H9 (cell line): ENCODE measurements at regions not wholly inside any gene's neighbourhood (a gene's known extent, or its start where the extent isn't known, plus 50 kb on each side); places are given as distances from the start of the nearest gene placed in this dataset.

Source experiments
- DNase-seq: peaks from one replicate; pipeline ENCODE4 v3.0.0-alpha.2; 2017
- H2AFZ ChIP-seq: one replicate; pipeline ENCODE4 v1.6.1; 2013; ENCODE audit warnings: mild to moderate bottlenecking, low read length, control low read depth, moderate library complexity
- H2AK5ac ChIP-seq: 2 replicates; pipeline ENCODE4 v1.6.1; 2013; ENCODE audit warnings: low read length, control low read depth, mixed read lengths; ENCODE audit not compliant: insufficient read length
- H2BK120ac ChIP-seq: one replicate; pipeline ENCODE4 v1.6.1; 2013; ENCODE audit warnings: low read depth, mild to moderate bottlenecking, low read length, control low read depth, inconsistent platforms; ENCODE audit not compliant: poor library complexity, severe bottlenecking
- H2BK12ac ChIP-seq: 2 replicates; pipeline ENCODE4 v1.6.1; 2013; ENCODE audit warnings: low read length, control low read depth, mixed read lengths, low read depth; ENCODE audit not compliant: insufficient read length
- H2BK15ac ChIP-seq: 2 replicates; pipeline ENCODE4 v1.6.1; 2013; ENCODE audit warnings: low read depth, low read length, control low read depth
- H2BK20ac ChIP-seq: one replicate; pipeline ENCODE4 v1.6.1; 2013; ENCODE audit warnings: low read depth, mild to moderate bottlenecking, low read length, control low read depth, inconsistent platforms; ENCODE audit not compliant: poor library complexity, severe bottlenecking
- H2BK5ac ChIP-seq: 2 replicates; pipeline ENCODE4 v1.6.1; 2013; ENCODE audit warnings: low read length, control low read depth, mixed read lengths; ENCODE audit not compliant: insufficient read length
- H3K14ac ChIP-seq: 2 replicates; pipeline ENCODE4 v1.6.1; 2013; ENCODE audit warnings: low read length, control low read depth; ENCODE audit not compliant: insufficient read depth
- H3K18ac ChIP-seq: 2 replicates; pipeline ENCODE4 v1.6.1; 2013; ENCODE audit warnings: low read depth, mild to moderate bottlenecking, mixed read lengths, low read length, control low read depth; ENCODE audit not compliant: insufficient read length
- H3K23ac ChIP-seq: 2 replicates; pipeline ENCODE4 v1.6.1; 2013; ENCODE audit warnings: low read length, control low read depth, mixed read lengths, low read depth; ENCODE audit not compliant: insufficient read length
- H3K23me2 ChIP-seq: 2 replicates; pipeline ENCODE4 v1.6.1; 2013; ENCODE audit warnings: low read depth, mild to moderate bottlenecking, mixed read lengths, low read length, control low read depth; ENCODE audit not compliant: insufficient read length, poor library complexity, severe bottlenecking
- H3K27ac ChIP-seq: 2 replicates; pipeline ENCODE4 v1.5.1; 2013; ENCODE audit warnings: low read length, control low read depth, mixed read lengths, low read depth; ENCODE audit not compliant: insufficient read length
- H3K27me3 ChIP-seq: 2 replicates; pipeline ENCODE4 v1.6.1; 2013; ENCODE audit warnings: low read length, control low read depth, inconsistent platforms; ENCODE audit not compliant: insufficient read depth
- H3K4ac ChIP-seq: 2 replicates; pipeline ENCODE4 v1.6.1; 2013; ENCODE audit warnings: low read depth, mild to moderate bottlenecking, control low read depth, inconsistent platforms, low read length, moderate library complexity
- H3K4me1 ChIP-seq: 2 replicates; pipeline ENCODE4 v1.6.1; 2013; ENCODE audit warnings: low read length, control low read depth, inconsistent platforms; ENCODE audit not compliant: insufficient read depth
- H3K4me2 ChIP-seq: 2 replicates; pipeline ENCODE4 v1.6.1; 2013; ENCODE audit warnings: low read length, control low read depth, mixed read lengths; ENCODE audit not compliant: insufficient read length, insufficient read depth
- H3K56ac ChIP-seq: 2 replicates; pipeline ENCODE4 v1.6.1; 2013; ENCODE audit warnings: low read depth, mild to moderate bottlenecking, mixed read lengths, low read length, control low read depth; ENCODE audit not compliant: insufficient read length
- H3K79me1 ChIP-seq: 2 replicates; pipeline ENCODE4 v1.6.1; 2013; ENCODE audit warnings: low read depth, mild to moderate bottlenecking, moderate library complexity, low read length, control low read depth, inconsistent platforms; ENCODE audit not compliant: insufficient read depth, poor library complexity, severe bottlenecking
- H3K79me2 ChIP-seq: 2 replicates; pipeline ENCODE4 v1.6.1; 2013; ENCODE audit warnings: low read length, control low read depth, inconsistent platforms; ENCODE audit not compliant: insufficient read depth
- H3K9ac ChIP-seq: 2 replicates; pipeline ENCODE4 v1.6.1; 2013; ENCODE audit warnings: low read length, control low read depth, mixed read lengths; ENCODE audit not compliant: insufficient read length; ENCODE audit errors: extremely low read depth
- H3K9me3 ChIP-seq: one replicate; pipeline ENCODE4 v1.6.1; 2013; ENCODE audit warnings: low read depth, low read length, inconsistent platforms; ENCODE audit not compliant: control insufficient read depth
- H3T11ph ChIP-seq: one replicate; pipeline ENCODE4 v1.6.1; 2013; ENCODE audit warnings: mild to moderate bottlenecking, low read length, control low read depth, inconsistent platforms
- H4K20me1 ChIP-seq: one replicate; pipeline ENCODE4 v1.6.1; 2013; ENCODE audit not compliant: control insufficient read depth, insufficient read length, insufficient read depth
- H4K5ac ChIP-seq: 2 replicates; pipeline ENCODE4 v1.6.1; 2013; ENCODE audit warnings: low read depth, mild to moderate bottlenecking, mixed read lengths, low read length, control low read depth; ENCODE audit not compliant: insufficient read length
- H4K8ac ChIP-seq: replicated peaks from 2 replicates; pipeline ENCODE4 v1.6.1; 2013; ENCODE audit warnings: low read length, control low read depth, mixed read lengths, low read depth; ENCODE audit not compliant: insufficient read length
- H4K91ac ChIP-seq: 2 replicates; pipeline ENCODE4 v1.6.1; 2013; ENCODE audit warnings: low read depth, mild to moderate bottlenecking, moderate library complexity, mixed read lengths, low read length, control low read depth; ENCODE audit not compliant: insufficient read length
- H3K27ac Mint-ChIP-seq, 3 experiments: 2 replicates in 2 of 3; 3 replicates in 1 of 3; pipeline ENCODE4 v1.8.0; 2020 to 2021; ENCODE audit warnings: mixed read lengths in 3 of 3, mild to moderate bottlenecking in 1 of 3, moderate library complexity in 1 of 3
- H3K27me3 Mint-ChIP-seq: 2 replicates; pipeline ENCODE4 v1.8.0; 2021; ENCODE audit warnings: low read depth, mild to moderate bottlenecking, moderate library complexity, mixed read lengths
- H3K36me3 Mint-ChIP-seq, 3 experiments: 2 replicates in 2 of 3; 3 replicates in 1 of 3; pipeline ENCODE4 v1.8.0; 2020 to 2021; ENCODE audit warnings: low read depth in 3 of 3, mixed read lengths in 3 of 3; ENCODE audit not compliant: insufficient read depth in 1 of 3
- H3K4me1 Mint-ChIP-seq, 2 experiments: 2 replicates each; pipeline ENCODE4 v1.8.0; 2020; ENCODE audit warnings: mixed read lengths in 2 of 2
- H3K4me3 Mint-ChIP-seq, 2 experiments: 2 replicates in 1 of 2; 3 replicates in 1 of 2; pipeline ENCODE4 v1.8.0; 2020 to 2021; ENCODE audit warnings: mild to moderate bottlenecking in 2 of 2, mixed read lengths in 2 of 2, moderate library complexity in 1 of 2
- H3K9me3 Mint-ChIP-seq, 2 experiments: 2 replicates in 1 of 2; 3 replicates in 1 of 2; pipeline ENCODE4 v1.8.0; 2020; ENCODE audit warnings: mild to moderate bottlenecking in 2 of 2, mixed read lengths in 2 of 2, moderate library complexity in 1 of 2
- CTCF ChIP-seq: fragments of 200-600 bp; sonication (generic); conservative IDR thresholded peaks from 3 replicates; pipeline ENCODE4 v1.8.0; 2021; ENCODE audit warnings: antibody characterized with exemption, mild to moderate bottlenecking
- WGBS: extraction: QIAGEN DNeasy Blood & Tissue Kit; methylation state at CpG from one replicate; pipeline ENCODE4 v1.1.7; 2013; ENCODE audit warnings: missing lambda C conversion rate, low lambda C conversion rate, mixed read lengths; ENCODE audit not compliant: insufficient read length; ENCODE audit errors: extremely low coverage; 5-methylcytosine and 5-hydroxymethylcytosine counted together

GRCh38 chr21:26403321-26403720 is 169.8 kb downstream of the CYYR1 start:
- peak overlapping the region in 1 of 3 experiments; percentile 41; a peak in 2 of 7 replicates for H3K27ac Mint-ChIP-seq
- H3K23ac ChIP-seq = no peak overlapping the region
- no CpG with 5 or more reads among the region's 2 CpGs for WGBS

More at GRCh38 chr21:26403321-26403720, 169.8 kb downstream of the CYYR1 start:
- Mint-ChIP-seq H3K4me1 (peaks cover 12 to 17% of the 10 kb centered on the region in 2 experiments), H3K9me3 (peaks cover 0 to 3% of the 10 kb centered on the region in 2 experiments; a peak in 2 of 5 replicates), H3K36me3 (peaks cover 0 to 4% (median 2%) of the 10 kb centered on the region in 3 experiments; a peak in 2 of 7 replicates), H3K27me3 (no peaks in the 10 kb centered on the region), H3K4me3 (no peak overlapping the region)
- H2AFZ ChIP-seq = no peak overlapping the region
- no peak overlapping the region for H2BK15ac ChIP-seq
- no peak for TF ChIP-seq CTCF
- no peak overlapping the region for H3K27ac ChIP-seq
- H3K9ac ChIP-seq = no peak overlapping the region
- H3K23me2 ChIP-seq = no peaks in the 10 kb centered on the region
- no peak overlapping the region for H2BK12ac ChIP-seq
- no peak for DNase-seq
- no peak overlapping the region for H3K18ac ChIP-seq
- no peaks in the 10 kb centered on the region for H3K79me1 ChIP-seq
- H2BK5ac ChIP-seq = no peak overlapping the region
- H3K4ac ChIP-seq = no peak overlapping the region
- no peak overlapping the region for H3K56ac ChIP-seq
- no peak overlapping the region for H4K91ac ChIP-seq
- H3K4me1 ChIP-seq = no peaks in the 10 kb centered on the region
- no peaks in the 10 kb centered on the region for H4K20me1 ChIP-seq
- no peak overlapping the region for H3K4me2 ChIP-seq
- no peak overlapping the region for H4K5ac ChIP-seq
- no peak overlapping the region for H3K14ac ChIP-seq
- H2BK20ac ChIP-seq = no peak overlapping the region
- H4K8ac ChIP-seq = no peak overlapping the region
- no peaks in the 10 kb centered on the region for H3K27me3 ChIP-seq
- no peak overlapping the region for H2BK120ac ChIP-seq
- H3K79me2 ChIP-seq = no peaks in the 10 kb centered on the region
- no peak overlapping the region for H3T11ph ChIP-seq
- H2AK5ac ChIP-seq = no peak overlapping the region
- H3K9me3 ChIP-seq = no peaks in the 10 kb centered on the region
